ENCODE measurements at regions not wholly inside any gene's neighbourhood (a gene's known extent, or its start where the extent isn't known, plus 50 kb on each side); places are given as distances from the start of the nearest gene placed in this dataset.

DNA sequence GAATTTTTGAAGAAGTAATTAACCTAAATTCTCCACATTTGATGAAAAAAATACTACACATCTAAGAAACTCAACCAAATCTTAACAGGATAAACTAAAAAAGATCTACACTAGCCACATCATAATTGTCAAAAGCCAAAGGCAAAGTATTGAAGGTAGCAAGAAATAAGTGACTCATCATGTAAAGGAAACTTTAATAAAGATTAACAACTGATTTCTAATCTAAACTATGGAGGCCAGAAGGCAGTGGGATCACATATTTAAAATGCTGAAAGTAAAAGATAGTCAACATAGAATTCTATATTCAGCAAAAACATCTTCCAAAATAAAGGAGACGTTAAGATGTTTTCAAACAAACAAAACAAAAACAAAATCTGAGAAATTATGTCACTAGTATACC, 2002.9 kb downstream of the MAT2B start:
- no peak for DNase-seq (ENCODE audit: low read depth)
- no peak overlapping the region for H3K4me3 ChIP-seq (ENCODE audit: low read depth, low read length)
- in situ Hi-C loops (cut with HindIII; ENCODE audit: low sequenced_read_pairs): no loop called here

DNA sequence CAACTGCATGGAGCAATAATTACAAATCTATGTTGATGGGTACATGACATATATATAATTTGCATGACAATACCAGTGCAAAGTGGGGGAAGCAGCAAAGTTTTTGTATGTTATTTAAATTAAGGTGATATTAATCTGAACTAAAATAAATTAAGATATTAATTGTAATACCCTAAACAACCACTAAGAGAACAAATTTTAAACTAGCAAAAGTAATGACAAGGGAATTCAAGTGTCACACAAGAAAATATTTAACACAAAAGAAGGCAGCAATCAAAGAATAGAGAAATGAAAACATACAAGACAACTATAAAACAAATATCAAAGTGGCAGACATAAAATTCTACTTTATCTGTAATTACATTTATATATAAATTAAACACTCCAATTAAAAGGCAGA, 2003.4 kb downstream of the MAT2B start:
- in situ Hi-C loops (cut with HindIII; ENCODE audit: low sequenced_read_pairs): no loop called here
- no peak overlapping the region for H3K4me3 ChIP-seq (ENCODE audit: low read depth, low read length)
- DNase-seq (ENCODE audit: low read depth): no peak
- no peak for TF ChIP-seq CTCF (IDR thresholded peaks at IDR 0.05; ENCODE audit: low read depth, low read length, missing control alignments)

More for the DNA sequence above, 2002.9 kb downstream of the MAT2B start:
- TF ChIP-seq CTCF (IDR thresholded peaks at IDR 0.05; ENCODE audit: low read depth, low read length, missing control alignments): no peak

- in situ Hi-C loops (cut with HindIII; ENCODE audit: low sequenced_read_pairs): no loop called here
- DNase-seq (ENCODE audit: low read depth): no peak
- no peak for TF ChIP-seq CTCF (IDR thresholded peaks at IDR 0.05; ENCODE audit: low read depth, low read length, missing control alignments)
- no peak overlapping the region for H3K4me3 ChIP-seq (ENCODE audit: low read depth, low read length)
Observed at GRCh38 chr5:165521816-165522610, 2016.6 kb downstream of the MAT2B start.

- H3K4me3 ChIP-seq (ENCODE audit: low read depth, low read length): no peak overlapping the region
- in situ Hi-C loops (cut with HindIII; ENCODE audit: low sequenced_read_pairs): no loop called here
- no peak for TF ChIP-seq CTCF (IDR thresholded peaks at IDR 0.05; ENCODE audit: low read depth, low read length, missing control alignments)
- peak; percentile 34 for DNase-seq (ENCODE audit: low read depth)
Observed at GRCh38 chr5:165525271-165525670, 2019.9 kb downstream of the MAT2B start.

DNA sequence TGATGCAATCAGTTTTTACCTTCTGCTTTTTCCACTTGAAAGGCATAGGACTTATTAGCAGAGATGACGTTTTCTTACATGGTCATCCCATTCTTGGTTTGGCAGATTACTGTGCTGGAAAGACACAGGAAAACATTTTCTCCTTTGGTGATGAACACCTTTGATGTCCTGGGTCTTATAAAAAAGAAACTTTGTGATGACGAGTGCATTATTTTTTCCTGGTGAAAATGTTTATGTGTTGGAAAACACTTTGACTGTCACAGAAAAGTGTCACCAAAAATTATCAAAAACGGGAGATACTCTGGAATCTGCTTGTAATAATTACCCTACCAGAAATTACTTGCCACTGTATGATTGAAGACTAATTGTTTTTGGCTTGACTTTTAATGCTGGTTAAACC, 2020.9 kb downstream of the MAT2B start:
- in situ Hi-C loops (cut with HindIII; ENCODE audit: low sequenced_read_pairs): no loop called here
- DNase-seq (ENCODE audit: low read depth): no peak
- TF ChIP-seq CTCF (IDR thresholded peaks at IDR 0.05; ENCODE audit: low read depth, low read length, missing control alignments): no peak
- H3K4me3 ChIP-seq (ENCODE audit: low read depth, low read length): no peak overlapping the region

- in situ Hi-C loops (cut with HindIII; ENCODE audit: low sequenced_read_pairs): no loop called here
- TF ChIP-seq CTCF (IDR thresholded peaks at IDR 0.05; ENCODE audit: low read depth, low read length, missing control alignments): no peak
- H3K4me3 ChIP-seq (ENCODE audit: low read depth, low read length): no peak overlapping the region
- no peak for DNase-seq (ENCODE audit: low read depth)
Observed at GRCh38 chr5:165527577-165527976, 2022.2 kb downstream of the MAT2B start.

Data from astrocyte of the cerebellum (primary cell).